ENCODE measurements at regions not wholly inside any gene's neighbourhood (a gene's known extent, or its start where the extent isn't known, plus 50 kb on each side); places are given as distances from the start of the nearest gene placed in this dataset.

- H3K36me3 ChIP-seq (ENCODE audit: control insufficient read depth, insufficient read depth, low read length): no peaks in the 10 kb centered on the region
- H3K27me3 ChIP-seq (ENCODE audit: control insufficient read depth, insufficient read depth, low read length): no peaks in the 10 kb centered on the region
- peaks cover 0 to 3% (median 0%) of the 10 kb centered on the region in 7 donors for H3K9me3 Mint-ChIP-seq
- H3K4me3 Mint-ChIP-seq: no peak overlapping the region
- DNase-seq: no peak
- no peaks in the 10 kb centered on the region for H3K9me3 ChIP-seq (ENCODE audit: control insufficient read depth in 2 of 2, low read length in 2 of 2)
- no peak for ATAC-seq (ENCODE audit: low read depth in 2 of 2)
- no peak overlapping the region for H3K4me3 ChIP-seq (ENCODE audit: low read depth, low read length)
- H3K27ac ChIP-seq (ENCODE audit: insufficient read depth, low read length, poor library complexity, severe bottlenecking): no peak overlapping the region
- no peaks in the 10 kb centered on the region for H3K27me3 Mint-ChIP-seq
- no peaks in the 10 kb centered on the region for H3K36me3 Mint-ChIP-seq
- no peak overlapping the region for H3K27ac Mint-ChIP-seq
- no peaks in the 10 kb centered on the region for H3K4me1 ChIP-seq (ENCODE audit: control insufficient read depth, insufficient read depth, low read length, poor library complexity, severe bottlenecking)
- no peaks in the 10 kb centered on the region for H3K4me1 Mint-ChIP-seq
Observed at GRCh38 chr9:80282766-80283165, 711.0 kb downstream of the TLE4 start.

GRCh38 chr9:80259079-80259478, 687.3 kb downstream of the TLE4 start:
- no peak overlapping the region for H3K4me3 ChIP-seq (ENCODE audit: low read depth, low read length)
- no peaks in the 10 kb centered on the region for H3K36me3 Mint-ChIP-seq
- peaks cover 0 to 31% (median 9%) of the 10 kb centered on the region in 7 donors for H3K9me3 Mint-ChIP-seq
- peaks cover 0 to 10% of the 10 kb centered on the region in 2 experiments for H3K9me3 ChIP-seq (ENCODE audit: control insufficient read depth in 2 of 2, low read length in 2 of 2)
- H3K36me3 ChIP-seq (ENCODE audit: control insufficient read depth, insufficient read depth, low read length): no peaks in the 10 kb centered on the region
- H3K4me3 Mint-ChIP-seq: no peak overlapping the region
- no peaks in the 10 kb centered on the region for H3K4me1 Mint-ChIP-seq
- H3K27me3 Mint-ChIP-seq: no peaks in the 10 kb centered on the region
- no peak overlapping the region for H3K27ac Mint-ChIP-seq
- no peaks in the 10 kb centered on the region for H3K27me3 ChIP-seq (ENCODE audit: control insufficient read depth, insufficient read depth, low read length)
- H3K27ac ChIP-seq (ENCODE audit: insufficient read depth, low read length, poor library complexity, severe bottlenecking): no peak overlapping the region
- no peak for ATAC-seq (ENCODE audit: low read depth in 2 of 2)
- DNase-seq: no peak
- H3K4me1 ChIP-seq (ENCODE audit: control insufficient read depth, insufficient read depth, low read length, poor library complexity, severe bottlenecking): no peaks in the 10 kb centered on the region

GRCh38 chr9:80251778-80252177, 680.0 kb downstream of the TLE4 start:
- Histone ChIP-seq H3K4me3 (ENCODE audit: low read depth, low read length) (no peak overlapping the region), H3K36me3 (ENCODE audit: control insufficient read depth, insufficient read depth, low read length) (no peaks in the 10 kb centered on the region), H3K4me1 (ENCODE audit: control insufficient read depth, insufficient read depth, low read length, poor library complexity, severe bottlenecking) (no peaks in the 10 kb centered on the region), H3K27me3 (ENCODE audit: control insufficient read depth, insufficient read depth, low read length) (no peaks in the 10 kb centered on the region), H3K9me3 (ENCODE audit: control insufficient read depth in 2 of 2, low read length in 2 of 2) (no peaks in the 10 kb centered on the region), H3K27ac (ENCODE audit: insufficient read depth, low read length, poor library complexity, severe bottlenecking) (no peak overlapping the region)
- Mint-ChIP-seq H3K36me3 (no peaks in the 10 kb centered on the region), H3K4me3 (no peak overlapping the region), H3K4me1 (no peaks in the 10 kb centered on the region), H3K9me3 (peaks cover 0 to 14% (median 6%) of the 10 kb centered on the region in 7 donors), H3K27ac (no peak overlapping the region), H3K27me3 (no peaks in the 10 kb centered on the region)
- ATAC-seq (ENCODE audit: low read depth in 2 of 2): no peak
- no peak for DNase-seq

GRCh38 chr9:80242022-80242421, 670.3 kb downstream of the TLE4 start:
- Histone ChIP-seq H3K36me3 (ENCODE audit: control insufficient read depth, insufficient read depth, low read length) (no peaks in the 10 kb centered on the region), H3K4me3 (ENCODE audit: low read depth, low read length) (no peak overlapping the region), H3K27ac (ENCODE audit: insufficient read depth, low read length, poor library complexity, severe bottlenecking) (no peak overlapping the region), H3K9me3 (ENCODE audit: control insufficient read depth in 2 of 2, low read length in 2 of 2) (peaks cover 0 to 5% of the 10 kb centered on the region in 2 experiments), H3K4me1 (ENCODE audit: control insufficient read depth, insufficient read depth, low read length, poor library complexity, severe bottlenecking) (no peaks in the 10 kb centered on the region), H3K27me3 (ENCODE audit: control insufficient read depth, insufficient read depth, low read length) (no peaks in the 10 kb centered on the region)
- Mint-ChIP-seq H3K4me1 (no peaks in the 10 kb centered on the region), H3K4me3 (no peak overlapping the region), H3K27ac (no peak overlapping the region), H3K36me3 (no peaks in the 10 kb centered on the region), H3K9me3 (peaks cover 0 to 4% (median 0%) of the 10 kb centered on the region in 7 donors), H3K27me3 (no peaks in the 10 kb centered on the region)
- DNase-seq: no peak
- no peak for ATAC-seq (ENCODE audit: low read depth in 2 of 2)

GRCh38 chr9:80235752-80236151, 664.0 kb downstream of the TLE4 start:
- H3K27ac ChIP-seq (ENCODE audit: insufficient read depth, low read length, poor library complexity, severe bottlenecking): no peak overlapping the region

GRCh38 chr9:80233906-80234305, 662.1 kb downstream of the TLE4 start:
- H3K36me3 ChIP-seq (ENCODE audit: control insufficient read depth, insufficient read depth, low read length): no peaks in the 10 kb centered on the region
- no peak for ATAC-seq (ENCODE audit: low read depth in 2 of 2)

More at GRCh38 chr9:80235752-80236151, 664.0 kb downstream of the TLE4 start:
- H3K9me3 Mint-ChIP-seq: peaks cover 0 to 5% (median 1%) of the 10 kb centered on the region in 7 donors
- peaks cover 0 to 10% of the 10 kb centered on the region in 2 experiments for H3K9me3 ChIP-seq (ENCODE audit: control insufficient read depth in 2 of 2, low read length in 2 of 2)
- no peaks in the 10 kb centered on the region for H3K4me1 ChIP-seq (ENCODE audit: control insufficient read depth, insufficient read depth, low read length, poor library complexity, severe bottlenecking)
- no peaks in the 10 kb centered on the region for H3K4me1 Mint-ChIP-seq
- H3K27me3 Mint-ChIP-seq: no peaks in the 10 kb centered on the region
- no peak overlapping the region for H3K4me3 ChIP-seq (ENCODE audit: low read depth, low read length)
- H3K27me3 ChIP-seq (ENCODE audit: control insufficient read depth, insufficient read depth, low read length): no peaks in the 10 kb centered on the region
- H3K27ac Mint-ChIP-seq: no peak overlapping the region
- no peaks in the 10 kb centered on the region for H3K36me3 ChIP-seq (ENCODE audit: control insufficient read depth, insufficient read depth, low read length)
- DNase-seq: no peak
- no peaks in the 10 kb centered on the region for H3K36me3 Mint-ChIP-seq
- no peak for ATAC-seq (ENCODE audit: low read depth in 2 of 2)
- H3K4me3 Mint-ChIP-seq: no peak overlapping the region

GRCh38 chr9:80233102-80233843, 661.5 kb downstream of the TLE4 start:
- H3K4me3 Mint-ChIP-seq: no peak overlapping the region
- no peak for ATAC-seq (ENCODE audit: low read depth in 2 of 2)
- no peak overlapping the region for H3K27ac Mint-ChIP-seq

More at GRCh38 chr9:80233906-80234305, 662.1 kb downstream of the TLE4 start:
- no peaks in the 10 kb centered on the region for H3K27me3 Mint-ChIP-seq
- H3K4me1 ChIP-seq (ENCODE audit: control insufficient read depth, insufficient read depth, low read length, poor library complexity, severe bottlenecking): no peaks in the 10 kb centered on the region
- H3K4me3 Mint-ChIP-seq: no peak overlapping the region
- H3K9me3 Mint-ChIP-seq: peaks cover 0 to 10% (median 3%) of the 10 kb centered on the region in 7 donors
- H3K27ac ChIP-seq (ENCODE audit: insufficient read depth, low read length, poor library complexity, severe bottlenecking): no peak overlapping the region
- H3K4me1 Mint-ChIP-seq: no peaks in the 10 kb centered on the region
- H3K27me3 ChIP-seq (ENCODE audit: control insufficient read depth, insufficient read depth, low read length): no peaks in the 10 kb centered on the region
- H3K4me3 ChIP-seq (ENCODE audit: low read depth, low read length): no peak overlapping the region
- peaks cover 0 to 10% of the 10 kb centered on the region in 2 experiments for H3K9me3 ChIP-seq (ENCODE audit: control insufficient read depth in 2 of 2, low read length in 2 of 2)
- DNase-seq: no peak
- H3K27ac Mint-ChIP-seq: no peak overlapping the region
- H3K36me3 Mint-ChIP-seq: no peaks in the 10 kb centered on the region

More at GRCh38 chr9:80233102-80233843, 661.5 kb downstream of the TLE4 start:
- peaks cover 0 to 10% (median 3%) of the 10 kb centered on the region in 7 donors for H3K9me3 Mint-ChIP-seq
- no peak overlapping the region for H3K27ac ChIP-seq (ENCODE audit: insufficient read depth, low read length, poor library complexity, severe bottlenecking)
- H3K36me3 Mint-ChIP-seq: no peaks in the 10 kb centered on the region
- H3K36me3 ChIP-seq (ENCODE audit: control insufficient read depth, insufficient read depth, low read length): no peaks in the 10 kb centered on the region
- no peaks in the 10 kb centered on the region for H3K4me1 Mint-ChIP-seq
- no peak overlapping the region for H3K4me3 ChIP-seq (ENCODE audit: low read depth, low read length)
- no peaks in the 10 kb centered on the region for H3K4me1 ChIP-seq (ENCODE audit: control insufficient read depth, insufficient read depth, low read length, poor library complexity, severe bottlenecking)
- no peaks in the 10 kb centered on the region for H3K27me3 ChIP-seq (ENCODE audit: control insufficient read depth, insufficient read depth, low read length)
- H3K9me3 ChIP-seq (ENCODE audit: control insufficient read depth in 2 of 2, low read length in 2 of 2): peaks cover 0 to 7% of the 10 kb centered on the region in 2 experiments
- DNase-seq: no peak
- no peaks in the 10 kb centered on the region for H3K27me3 Mint-ChIP-seq

All from CD4-positive, CD25-positive, alpha-beta regulatory T cell (primary cell).